Activated CD8-positive, alpha-beta T cell treated with anti-CD3 and anti-CD28 coated beads, Interleukin-2, amount 10 ng/mL, durations not matched to agents 7 days and 5 days (primary cell): ENCODE measurements at regions not wholly inside any gene's neighbourhood (a gene's known extent, or its start where the extent isn't known, plus 50 kb on each side); places are given as distances from the start of the nearest gene placed in this dataset.

Source experiments
- ATAC-seq: fragments of 150-1000 bp; cut with Tn5 transposase; one replicate; pipeline ENCODE4 v1.10.0; 2021; ENCODE audit warnings: moderate library complexity
- CTCF ChIA-PET: fragments of 350-600 bp; sonication (Branson Sonifier 250); formaldehyde crosslinking; loops from one replicate; lab custom pipeline; 2021; ENCODE audit warnings: antibody characterized with exemption; lab: Charles Lee
- POLR2A ChIA-PET: fragments of 350-600 bp; sonication (Branson Sonifier 250); formaldehyde crosslinking; loops from one replicate; lab custom pipeline; 2021; ENCODE audit warnings: antibody characterized with exemption; lab: Charles Lee
- DNase-seq: peaks from one replicate; pipeline ENCODE4 v3.0.0-alpha.2; 2020
- H3K27ac Mint-ChIP-seq: one replicate; pipeline ENCODE4 v1.8.0; 2021; ENCODE audit warnings: mild to moderate bottlenecking, mixed read lengths
- H3K27me3 Mint-ChIP-seq: one replicate; pipeline ENCODE4 v1.8.0; 2021; ENCODE audit warnings: low read depth, mixed read lengths
- H3K36me3 Mint-ChIP-seq: one replicate; pipeline ENCODE4 v1.8.0; 2021; ENCODE audit warnings: low read depth, mixed read lengths
- H3K4me1 Mint-ChIP-seq: one replicate; pipeline ENCODE4 v1.8.0; 2021; ENCODE audit warnings: low read depth, mixed read lengths
- H3K4me3 Mint-ChIP-seq: one replicate; pipeline ENCODE4 v1.8.0; 2021; ENCODE audit warnings: mild to moderate bottlenecking, mixed read lengths
- H3K9me3 Mint-ChIP-seq: one replicate; pipeline ENCODE4 v1.8.0; 2022; ENCODE audit warnings: mixed read lengths; ENCODE audit not compliant: insufficient read depth

DNA sequence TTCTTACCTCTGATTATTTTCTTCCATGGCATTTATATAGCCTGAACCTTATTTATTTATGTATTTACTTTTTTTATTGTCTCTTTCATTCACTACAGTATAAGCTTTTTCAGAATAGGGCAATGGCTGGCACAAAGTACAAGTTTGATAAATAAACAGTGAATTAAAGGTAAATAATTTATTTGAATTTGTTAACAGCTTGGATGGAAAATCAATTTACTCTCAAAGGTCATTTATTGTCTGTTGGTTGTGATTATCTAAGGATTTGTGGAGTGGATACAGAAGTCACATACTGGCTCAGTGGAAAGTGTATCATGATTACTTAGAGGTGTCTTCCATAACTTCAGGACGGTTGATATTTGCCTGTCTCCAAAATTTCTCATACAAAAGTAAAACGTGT, 2472.9 kb downstream of the PCDH7 start:
- Mint-ChIP-seq H3K4me1 (no peaks in the 10 kb centered on the region), H3K27me3 (no peaks in the 10 kb centered on the region), H3K27ac (no peak overlapping the region), H3K4me3 (no peak overlapping the region), H3K36me3 (no peaks in the 10 kb centered on the region), H3K9me3 (peaks cover 4% of the 10 kb centered on the region)
- no peak for DNase-seq
- POLR2A ChIA-PET = no interaction called here
- no peak for ATAC-seq
- CTCF ChIA-PET = no interaction called here

GRCh38 chr4:33200377-33200776, 2480.2 kb downstream of the PCDH7 start:
- DNase-seq (no peak), ATAC-seq (no peak)
- Mint-ChIP-seq H3K36me3 (no peaks in the 10 kb centered on the region), H3K27ac (no peak overlapping the region), H3K27me3 (no peaks in the 10 kb centered on the region), H3K4me3 (no peak overlapping the region), H3K4me1 (no peaks in the 10 kb centered on the region), H3K9me3 (peaks cover under 1% of the 10 kb centered on the region)
- ChIA-PET POLR2A (no interaction called here), CTCF (no interaction called here)

GRCh38 chr4:33218238-33218637, 2498.1 kb downstream of the PCDH7 start:
- H3K9me3 Mint-ChIP-seq = peaks cover 24% of the 10 kb centered on the region
- DNase-seq (no peak), ATAC-seq (no peak)
- POLR2A ChIA-PET = no interaction called here
- no peaks in the 10 kb centered on the region for H3K36me3 Mint-ChIP-seq
- no peak overlapping the region for H3K4me3 Mint-ChIP-seq
- H3K27me3 Mint-ChIP-seq = no peaks in the 10 kb centered on the region
- H3K27ac Mint-ChIP-seq = no peak overlapping the region
- H3K4me1 Mint-ChIP-seq = no peaks in the 10 kb centered on the region
- CTCF ChIA-PET = no interaction called here

DNA sequence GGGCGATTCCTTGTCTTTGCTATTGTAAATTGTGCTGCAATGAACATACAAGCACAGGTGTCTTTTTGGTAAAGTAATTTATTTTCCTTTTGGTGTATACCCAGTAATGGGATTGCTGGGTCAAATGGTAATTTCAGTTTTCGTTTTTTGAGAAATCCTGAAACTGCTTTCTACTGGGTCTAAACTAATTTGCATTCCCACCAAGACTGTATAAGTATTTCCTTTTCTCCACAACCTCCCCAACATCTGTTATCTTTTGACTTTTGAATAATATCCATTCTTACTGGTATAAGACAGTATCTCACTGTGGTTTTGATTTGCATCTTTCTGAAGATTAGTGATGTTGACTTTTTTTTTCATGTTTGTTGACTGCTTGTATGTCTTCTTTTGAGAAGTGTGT, 2506.0 kb downstream of the PCDH7 start:
- CTCF ChIA-PET = no interaction called here
- no peak for ATAC-seq

DNA sequence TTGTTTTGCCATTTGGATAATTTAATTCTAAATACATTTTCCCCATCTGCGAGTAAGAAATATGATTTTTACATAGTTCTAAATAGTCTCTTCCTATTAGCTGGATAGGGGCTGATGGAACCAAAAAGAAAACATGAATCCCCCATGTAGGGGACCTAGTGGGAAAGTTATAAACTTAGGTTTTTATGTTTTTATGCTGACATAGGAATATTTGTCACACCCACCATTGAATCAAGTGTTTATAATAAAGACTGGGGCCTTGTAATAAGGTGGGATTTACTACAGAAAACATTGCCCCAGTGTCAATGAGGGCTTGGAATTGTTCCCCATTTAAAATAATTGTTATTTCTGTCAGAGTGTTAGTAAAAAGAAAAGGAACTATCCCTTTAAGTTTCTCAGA, 2506.6 kb downstream of the PCDH7 start:
- Mint-ChIP-seq H3K27ac (no peak overlapping the region), H3K36me3 (no peaks in the 10 kb centered on the region), H3K9me3 (peaks cover 11% of the 10 kb centered on the region), H3K4me3 (no peak overlapping the region), H3K4me1 (no peaks in the 10 kb centered on the region), H3K27me3 (no peaks in the 10 kb centered on the region)
- DNase-seq (no peak), ATAC-seq (no peak)
- POLR2A ChIA-PET = no interaction called here
- CTCF ChIA-PET = no interaction called here

More for the DNA sequence above, 2506.0 kb downstream of the PCDH7 start:
- POLR2A ChIA-PET = no interaction called here
- H3K36me3 Mint-ChIP-seq = no peaks in the 10 kb centered on the region
- H3K27me3 Mint-ChIP-seq = no peaks in the 10 kb centered on the region
- H3K27ac Mint-ChIP-seq = no peak overlapping the region
- H3K9me3 Mint-ChIP-seq = peaks cover 11% of the 10 kb centered on the region
- no peak for DNase-seq
- no peaks in the 10 kb centered on the region for H3K4me1 Mint-ChIP-seq
- H3K4me3 Mint-ChIP-seq = no peak overlapping the region

- H3K4me1 Mint-ChIP-seq = no peaks in the 10 kb centered on the region
- POLR2A ChIA-PET = no interaction called here
- CTCF ChIA-PET = no interaction called here
- no peak overlapping the region for H3K27ac Mint-ChIP-seq
- peaks cover 7% of the 10 kb centered on the region for H3K9me3 Mint-ChIP-seq
- H3K4me3 Mint-ChIP-seq = no peak overlapping the region
- DNase-seq = no peak
- no peak for ATAC-seq
- no peaks in the 10 kb centered on the region for H3K27me3 Mint-ChIP-seq
- H3K36me3 Mint-ChIP-seq = no peaks in the 10 kb centered on the region
Observed at GRCh38 chr4:33255094-33255493, 2534.9 kb downstream of the PCDH7 start.

DNA sequence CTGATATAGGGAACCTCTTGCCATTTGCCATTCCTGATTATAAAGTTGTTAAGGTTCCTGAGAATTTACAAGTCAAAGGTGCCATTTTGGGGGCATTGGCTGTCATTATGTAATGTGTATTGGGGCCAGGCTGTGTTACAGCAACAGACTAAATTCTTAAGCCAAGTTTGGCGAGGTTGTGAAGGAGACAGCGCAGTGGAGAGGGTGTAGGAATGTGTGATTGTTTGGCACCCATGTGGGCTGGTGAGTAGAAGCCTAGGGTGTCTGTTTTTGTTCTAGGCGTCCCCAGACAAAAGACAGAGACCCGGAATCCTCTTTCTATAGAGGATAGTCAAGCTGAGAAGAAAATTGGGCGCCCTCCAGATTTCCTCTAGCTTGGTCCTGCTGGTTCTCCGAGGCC, 2535.3 kb downstream of the PCDH7 start:
- ChIA-PET POLR2A (no interaction called here), CTCF (no interaction called here)
- no peaks in the 10 kb centered on the region for H3K27me3 Mint-ChIP-seq
- no peak for ATAC-seq
- no peak overlapping the region for H3K4me3 Mint-ChIP-seq
- peaks cover 3% of the 10 kb centered on the region for H3K9me3 Mint-ChIP-seq
- no peak overlapping the region for H3K27ac Mint-ChIP-seq
- DNase-seq = no peak
- no peaks in the 10 kb centered on the region for H3K4me1 Mint-ChIP-seq
- H3K36me3 Mint-ChIP-seq = no peaks in the 10 kb centered on the region

DNA sequence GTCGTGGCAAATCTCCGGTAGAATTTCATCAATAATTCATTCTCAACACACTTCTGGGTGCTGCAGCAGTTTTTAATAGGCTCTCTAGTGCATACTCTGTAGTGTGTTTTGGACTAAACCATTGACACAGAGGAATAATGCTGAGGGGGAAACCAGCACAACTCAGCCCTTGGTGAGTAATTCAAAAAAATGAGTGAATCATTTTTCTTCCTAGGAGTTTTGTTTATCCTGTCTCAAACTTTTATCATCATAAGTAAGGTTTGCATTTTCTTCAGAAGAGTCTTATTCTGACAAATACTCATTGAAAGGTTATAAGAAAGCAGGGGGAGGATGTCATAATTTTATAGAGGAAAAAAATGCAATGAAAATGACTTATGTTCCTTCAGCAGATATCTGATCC, 2542.7 kb downstream of the PCDH7 start:
- ChIA-PET CTCF (no interaction called here), POLR2A (no interaction called here)
- Mint-ChIP-seq H3K36me3 (no peaks in the 10 kb centered on the region), H3K4me3 (no peak overlapping the region), H3K4me1 (no peaks in the 10 kb centered on the region), H3K9me3 (no peaks in the 10 kb centered on the region), H3K27ac (no peak overlapping the region), H3K27me3 (no peaks in the 10 kb centered on the region)
- DNase-seq (no peak), ATAC-seq (no peak)

DNA sequence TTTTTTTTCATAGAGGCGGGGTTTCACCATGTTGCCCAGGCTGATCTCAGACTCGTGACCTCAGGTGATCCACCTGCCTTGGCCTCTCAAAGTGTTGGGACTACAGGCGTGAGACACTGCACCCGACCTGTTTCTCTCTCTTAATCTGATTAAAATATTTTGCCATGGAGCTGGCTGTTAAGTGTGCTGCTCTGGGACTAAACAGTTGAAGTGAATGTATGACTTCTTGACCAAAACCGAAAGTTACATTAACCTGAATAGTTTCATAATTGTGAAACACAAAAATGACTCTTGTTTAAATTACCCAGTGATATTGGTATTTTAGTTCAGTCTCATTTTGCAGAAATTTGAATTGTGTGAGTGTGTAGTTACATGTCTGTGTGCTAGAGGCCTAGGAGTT, 2548.6 kb downstream of the PCDH7 start:
- H3K27me3 Mint-ChIP-seq = no peaks in the 10 kb centered on the region
- ATAC-seq (no peak), DNase-seq (no peak)
- H3K36me3 Mint-ChIP-seq = no peaks in the 10 kb centered on the region
- H3K4me1 Mint-ChIP-seq = no peaks in the 10 kb centered on the region
- no peak overlapping the region for H3K4me3 Mint-ChIP-seq
- H3K27ac Mint-ChIP-seq = no peak overlapping the region
- peaks cover 13% of the 10 kb centered on the region for H3K9me3 Mint-ChIP-seq
- ChIA-PET POLR2A (no interaction called here), CTCF (no interaction called here)

DNA sequence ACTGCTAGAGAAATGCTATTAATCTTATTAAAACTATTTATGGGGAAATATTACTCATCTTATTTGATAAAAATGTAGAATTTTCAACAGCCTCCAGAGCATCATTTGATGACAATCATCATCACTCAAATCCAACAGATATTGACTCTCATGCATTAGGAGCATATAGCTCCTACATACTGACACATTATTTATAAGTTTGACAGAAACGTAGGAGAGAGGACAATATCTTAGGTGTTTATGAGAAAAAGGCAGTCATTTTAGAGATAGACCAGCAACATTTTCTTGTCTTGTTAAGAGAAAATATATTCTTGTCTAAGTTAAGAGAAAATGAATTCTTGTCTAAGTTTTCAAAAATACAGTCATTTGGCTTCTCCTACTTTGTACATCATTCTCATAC, 2550.2 kb downstream of the PCDH7 start:
- Mint-ChIP-seq H3K4me3 (no peak overlapping the region), H3K36me3 (no peaks in the 10 kb centered on the region), H3K9me3 (peaks cover 13% of the 10 kb centered on the region), H3K4me1 (no peaks in the 10 kb centered on the region), H3K27ac (no peak overlapping the region), H3K27me3 (no peaks in the 10 kb centered on the region)
- no peak for ATAC-seq
- no peak for DNase-seq
- ChIA-PET POLR2A (no interaction called here), CTCF (no interaction called here)

DNA sequence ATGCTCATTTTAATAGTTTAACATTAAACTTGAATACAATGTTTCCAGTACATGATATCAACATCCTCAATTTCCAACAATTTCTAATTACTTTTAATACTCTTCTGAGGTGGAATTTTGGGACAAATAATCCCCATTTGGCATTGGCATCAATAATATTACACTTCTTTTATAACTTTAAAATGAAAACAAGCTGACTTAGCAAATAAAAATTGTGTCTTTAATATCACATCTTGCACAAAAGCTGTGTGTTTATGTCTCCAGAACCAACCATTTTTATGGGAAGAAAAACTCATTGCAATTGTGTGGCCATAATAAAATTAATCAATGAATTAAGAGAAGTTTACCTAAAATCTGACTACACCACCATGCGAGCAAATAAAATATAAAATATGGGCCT, 2552.6 kb downstream of the PCDH7 start:
- no peaks in the 10 kb centered on the region for H3K36me3 Mint-ChIP-seq
- no peaks in the 10 kb centered on the region for H3K27me3 Mint-ChIP-seq
- peaks cover 13% of the 10 kb centered on the region for H3K9me3 Mint-ChIP-seq
- no peak overlapping the region for H3K27ac Mint-ChIP-seq
- H3K4me1 Mint-ChIP-seq = no peaks in the 10 kb centered on the region
- no peak overlapping the region for H3K4me3 Mint-ChIP-seq
- ATAC-seq (no peak), DNase-seq (no peak)
- ChIA-PET POLR2A (no interaction called here), CTCF (no interaction called here)

GRCh38 chr4:33283818-33284217, 2563.6 kb downstream of the PCDH7 start:
- Mint-ChIP-seq H3K27ac (no peak overlapping the region), H3K4me1 (no peaks in the 10 kb centered on the region), H3K4me3 (no peak overlapping the region), H3K9me3 (peaks cover 12% of the 10 kb centered on the region), H3K27me3 (no peaks in the 10 kb centered on the region), H3K36me3 (no peaks in the 10 kb centered on the region)
- ATAC-seq = no peak
- no peak for DNase-seq
- ChIA-PET CTCF (no interaction called here), POLR2A (no interaction called here)

- Mint-ChIP-seq H3K27me3 (no peaks in the 10 kb centered on the region), H3K4me3 (no peak overlapping the region), H3K9me3 (peaks cover 9% of the 10 kb centered on the region), H3K27ac (no peak overlapping the region), H3K36me3 (no peaks in the 10 kb centered on the region), H3K4me1 (no peaks in the 10 kb centered on the region)
- POLR2A ChIA-PET = no interaction called here
- ATAC-seq (no peak), DNase-seq (no peak)
- CTCF ChIA-PET = no interaction called here
Observed at GRCh38 chr4:33296876-33297455, 2576.8 kb downstream of the PCDH7 start.
